Effector memory CD8-positive, alpha-beta T cell (primary cell): ENCODE measurements at regions not wholly inside any gene's neighbourhood (a gene's known extent, or its start where the extent isn't known, plus 50 kb on each side); places are given as distances from the start of the nearest gene placed in this dataset.

Experiments
- ATAC-seq: fragments of 150-1000 bp; cut with Tn5 transposase; replicated peaks from 2 replicates; pipeline ENCODE4 v1.10.0; 2021; ENCODE audit warnings: mild to moderate bottlenecking, moderate library complexity
- DNase-seq, 3 experiments: peaks; one replicate each; pipeline ENCODE4 v3.0.0; 2021
- H3K27ac Mint-ChIP-seq, 2 donors: one replicate each; pipeline ENCODE4 v1.8.0; 2022; ENCODE audit warnings: mild to moderate bottlenecking in 2 of 2, mixed read lengths in 2 of 2, moderate library complexity in 2 of 2
- H3K27me3 Mint-ChIP-seq, 2 donors: one replicate each; pipeline ENCODE4 v1.8.0; 2022; ENCODE audit warnings: mixed read lengths in 2 of 2
- H3K36me3 Mint-ChIP-seq: one replicate; pipeline ENCODE4 v1.8.0; 2022; ENCODE audit warnings: mild to moderate bottlenecking, moderate library complexity, mixed read lengths; ENCODE audit not compliant: insufficient read depth
- H3K4me1 Mint-ChIP-seq, 2 donors: one replicate each; pipeline ENCODE4 v1.8.0; 2022; ENCODE audit warnings: low read depth in 2 of 2, mixed read lengths in 2 of 2
- H3K4me3 Mint-ChIP-seq, 2 donors: one replicate each; pipeline ENCODE4 v1.8.0; 2022; ENCODE audit warnings: mild to moderate bottlenecking in 2 of 2, mixed read lengths in 2 of 2, moderate library complexity in 2 of 2
- H3K9me3 Mint-ChIP-seq, 2 donors: one replicate each; pipeline ENCODE4 v1.8.0; 2022; ENCODE audit warnings: mixed read lengths in 2 of 2

DNA sequence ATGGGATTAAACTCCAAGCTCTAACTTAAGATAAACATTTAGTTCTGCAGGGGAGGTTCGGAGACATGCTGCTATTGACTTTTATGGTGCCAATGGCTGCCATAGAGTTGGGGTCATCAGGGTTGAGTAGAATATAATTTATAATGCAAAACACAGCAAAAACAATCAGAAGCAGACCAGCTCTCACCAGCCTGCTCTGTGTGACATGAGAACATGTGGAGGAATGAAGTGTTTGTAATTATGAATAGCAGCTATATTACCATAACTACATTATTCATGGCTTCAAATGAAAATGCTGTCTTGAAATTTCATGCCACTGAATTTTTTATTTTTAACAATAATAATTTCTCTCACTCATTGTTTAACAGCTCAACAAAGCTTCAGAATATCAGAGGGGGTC is 645.6 kb upstream of the CDH8 start:
- ATAC-seq, result no peak
- Mint-ChIP-seq H3K4me3 (no peak overlapping the region), H3K9me3 (peaks cover 9 to 16% of the 10 kb centered on the region in 2 donors), H3K27ac (no peak overlapping the region), H3K36me3 (no peaks in the 10 kb centered on the region), H3K27me3 (no peaks in the 10 kb centered on the region), H3K4me1 (no peaks in the 10 kb centered on the region)
- DNase-seq, result no peak

DNA sequence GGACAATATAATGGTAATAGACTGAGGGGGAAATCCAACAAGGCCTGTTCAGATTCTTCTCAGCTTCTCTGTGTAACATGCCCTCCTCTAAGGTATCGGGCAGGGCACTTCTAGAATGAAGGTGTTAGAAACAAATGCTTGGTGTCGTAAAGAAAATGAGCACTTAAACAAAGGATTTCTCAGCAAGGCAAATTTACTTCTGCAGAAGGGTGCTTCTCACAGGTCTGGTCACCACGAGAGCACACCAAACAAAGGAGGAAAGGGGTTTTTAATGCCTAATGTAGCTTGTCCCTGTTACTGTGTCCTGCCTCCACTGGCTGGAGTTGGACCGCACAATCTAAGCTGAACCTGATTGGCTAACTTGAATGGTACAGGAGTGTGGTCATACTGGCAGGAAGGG is 642.6 kb upstream of the CDH8 start:
- Mint-ChIP-seq H3K36me3 (no peaks in the 10 kb centered on the region), H3K4me1 (no peaks in the 10 kb centered on the region), H3K27ac (no peak overlapping the region), H3K9me3 (peaks cover 19 to 29% of the 10 kb centered on the region in 2 donors), H3K4me3 (no peak overlapping the region), H3K27me3 (no peaks in the 10 kb centered on the region)
- ATAC-seq (no peak), DNase-seq (no peak)

DNA sequence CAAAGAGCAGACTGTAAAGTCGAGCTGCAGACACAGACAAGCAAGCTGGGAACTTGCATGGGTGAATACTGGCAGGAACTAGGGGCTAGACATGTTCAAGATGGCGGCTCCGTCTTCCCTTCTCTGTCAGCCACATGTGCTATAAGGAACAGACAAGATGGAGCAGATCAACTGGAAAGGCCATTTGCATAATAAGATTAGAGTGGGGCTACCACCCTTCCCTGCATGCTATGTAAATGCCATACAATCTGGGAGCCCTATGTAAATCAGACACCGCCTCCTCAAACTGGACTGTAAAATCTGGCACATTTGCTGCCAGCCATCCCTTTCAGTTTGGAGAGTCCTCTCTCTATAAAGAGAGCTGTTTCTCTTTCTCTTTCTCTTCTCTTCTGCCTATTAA is 640.1 kb upstream of the CDH8 start:
- no peaks in the 10 kb centered on the region for H3K27me3 Mint-ChIP-seq
- DNase-seq (no peak), ATAC-seq (no peak)
- H3K27ac Mint-ChIP-seq, result no peak overlapping the region
- no peaks in the 10 kb centered on the region for H3K36me3 Mint-ChIP-seq
- no peaks in the 10 kb centered on the region for H3K4me1 Mint-ChIP-seq
- H3K4me3 Mint-ChIP-seq, result no peak overlapping the region
- peaks cover 23 to 27% of the 10 kb centered on the region in 2 donors for H3K9me3 Mint-ChIP-seq

DNA sequence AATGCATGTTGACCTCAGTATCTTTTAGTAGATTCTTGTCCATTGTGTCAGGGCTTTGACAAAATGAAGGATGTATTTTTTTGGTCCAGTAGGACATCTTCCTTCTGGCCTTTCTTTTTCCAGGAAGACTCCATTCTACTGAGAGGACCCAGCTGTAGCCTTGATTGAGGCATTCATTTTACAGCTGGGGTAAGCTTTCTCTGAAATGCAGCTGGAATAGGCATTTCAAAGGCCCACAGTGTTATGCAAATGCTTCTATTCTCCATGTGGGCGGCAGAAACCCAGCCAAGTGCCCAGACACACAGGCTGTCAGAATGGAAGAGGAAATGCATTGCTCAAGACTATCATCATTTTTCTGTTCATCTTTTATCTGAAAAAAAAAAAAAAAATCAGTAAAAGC is 629.0 kb upstream of the CDH8 start:
- no peak overlapping the region for H3K27ac Mint-ChIP-seq

DNA sequence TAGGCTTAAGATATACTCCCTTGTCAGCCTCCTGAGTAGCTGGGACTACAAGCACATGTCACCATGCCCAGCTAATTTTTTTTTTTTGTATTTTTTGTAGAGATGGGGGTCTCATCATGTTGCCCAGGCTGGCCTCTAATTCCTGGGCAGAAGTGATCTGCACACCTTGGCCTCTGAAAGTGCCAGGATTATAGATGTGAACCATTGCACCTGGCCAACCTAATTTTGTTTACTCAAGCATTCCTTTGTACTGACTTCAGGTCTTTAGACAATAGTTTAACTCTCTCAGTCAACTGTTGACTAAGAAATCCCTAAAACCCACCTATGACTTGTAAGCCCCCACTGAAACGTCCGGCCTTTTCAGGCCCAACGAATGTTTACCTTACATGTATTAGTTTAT is 628.3 kb upstream of the CDH8 start:
- Mint-ChIP-seq H3K9me3 (peaks cover 3 to 9% of the 10 kb centered on the region in 2 donors), H3K27ac (no peak overlapping the region), H3K36me3 (no peaks in the 10 kb centered on the region), H3K27me3 (no peaks in the 10 kb centered on the region), H3K4me1 (no peaks in the 10 kb centered on the region), H3K4me3 (no peak overlapping the region)
- DNase-seq, result no peak
- no peak for ATAC-seq

More for the DNA sequence above, 629.0 kb upstream of the CDH8 start:
- Mint-ChIP-seq H3K4me1 (no peaks in the 10 kb centered on the region), H3K36me3 (no peaks in the 10 kb centered on the region), H3K27me3 (no peaks in the 10 kb centered on the region), H3K4me3 (no peak overlapping the region), H3K9me3 (peaks cover 10 to 11% of the 10 kb centered on the region in 2 donors)
- no peak for ATAC-seq
- no peak for DNase-seq

DNA sequence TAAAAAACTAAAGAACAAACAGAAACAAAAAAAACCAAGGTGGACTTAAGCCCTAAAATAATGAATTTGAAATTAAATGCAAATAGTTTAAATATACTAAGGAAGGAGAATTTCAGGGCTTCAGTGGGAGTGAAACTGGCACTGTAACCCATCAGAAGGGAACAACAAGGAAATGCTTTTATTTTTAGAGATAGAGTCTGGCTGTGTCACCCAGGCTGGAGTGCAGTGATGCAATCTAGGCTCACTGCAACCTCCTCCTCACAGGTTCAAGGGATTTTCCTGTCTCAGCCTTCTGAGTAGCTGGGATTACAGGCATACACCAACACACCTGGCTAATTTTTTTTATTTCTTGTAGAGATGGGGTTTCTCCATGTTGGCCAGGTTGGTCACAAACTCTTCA is 625.2 kb upstream of the CDH8 start:
- Mint-ChIP-seq H3K36me3 (no peaks in the 10 kb centered on the region), H3K9me3 (peaks cover 0 to 5% of the 10 kb centered on the region in 2 donors), H3K4me1 (no peaks in the 10 kb centered on the region), H3K27ac (no peak overlapping the region), H3K27me3 (no peaks in the 10 kb centered on the region), H3K4me3 (no peak overlapping the region)
- ATAC-seq, result no peak
- DNase-seq, result no peak

DNA sequence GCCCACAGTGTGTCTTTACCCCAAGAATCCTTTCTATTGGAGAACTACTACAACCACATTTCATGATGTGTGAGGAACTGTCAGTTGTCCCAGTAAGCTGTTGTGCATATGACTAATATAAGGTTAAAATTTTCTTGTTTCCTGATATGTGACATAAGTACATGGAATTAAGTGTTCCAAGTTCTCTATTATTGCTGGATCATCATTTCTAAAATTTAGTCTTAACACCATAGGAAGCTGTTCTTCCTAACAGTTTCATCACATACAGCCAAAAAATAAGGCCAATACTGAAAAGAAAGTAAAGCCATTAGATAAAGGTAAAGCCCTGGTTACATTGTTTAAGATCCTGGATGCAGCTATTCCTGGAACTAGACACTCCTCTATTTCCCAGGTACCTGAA is 620.9 kb upstream of the CDH8 start:
- Mint-ChIP-seq H3K4me3 (no peak overlapping the region), H3K4me1 (no peaks in the 10 kb centered on the region), H3K27ac (no peak overlapping the region), H3K36me3 (no peaks in the 10 kb centered on the region), H3K27me3 (no peaks in the 10 kb centered on the region), H3K9me3 (peaks cover 0 to 9% of the 10 kb centered on the region in 2 donors)
- ATAC-seq, result no peak
- no peak for DNase-seq

DNA sequence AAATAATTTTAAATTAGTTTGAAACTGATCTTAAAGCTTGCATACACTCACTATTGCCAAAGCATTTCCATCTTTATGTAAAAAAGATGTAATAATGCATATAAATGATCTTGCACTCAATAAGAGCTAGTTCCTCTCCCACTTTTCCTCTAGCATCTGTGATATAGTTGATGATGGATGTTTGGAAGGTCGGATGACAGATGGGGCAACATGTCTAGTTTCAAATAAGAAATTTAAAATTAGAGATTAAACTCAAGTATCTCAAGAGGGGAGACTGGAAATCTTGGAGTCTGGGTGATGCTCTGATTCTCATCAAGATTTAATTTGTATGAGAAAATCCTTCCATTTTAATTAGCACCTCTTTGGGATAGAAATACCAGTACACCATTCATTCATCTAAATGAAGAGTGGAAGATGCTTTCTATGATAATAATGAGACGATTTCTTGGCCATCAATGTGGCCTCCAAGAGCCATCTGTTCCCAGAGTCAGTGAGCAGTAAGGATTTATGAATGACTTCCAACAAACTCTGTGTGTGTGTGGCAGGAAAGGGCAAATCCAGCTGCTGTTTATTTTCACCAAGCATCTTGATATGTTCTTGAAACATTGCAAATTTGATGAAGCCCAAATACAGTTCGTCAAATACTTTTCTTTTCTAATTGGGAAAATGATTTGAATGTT is 616.3 kb upstream of the CDH8 start:
- Mint-ChIP-seq H3K9me3 (peaks cover 9 to 17% of the 10 kb centered on the region in 2 donors), H3K36me3 (no peaks in the 10 kb centered on the region), H3K27ac (no peak overlapping the region), H3K4me3 (no peak overlapping the region), H3K4me1 (no peaks in the 10 kb centered on the region), H3K27me3 (no peaks in the 10 kb centered on the region)
- no peak for ATAC-seq
- DNase-seq, result no peak

DNA sequence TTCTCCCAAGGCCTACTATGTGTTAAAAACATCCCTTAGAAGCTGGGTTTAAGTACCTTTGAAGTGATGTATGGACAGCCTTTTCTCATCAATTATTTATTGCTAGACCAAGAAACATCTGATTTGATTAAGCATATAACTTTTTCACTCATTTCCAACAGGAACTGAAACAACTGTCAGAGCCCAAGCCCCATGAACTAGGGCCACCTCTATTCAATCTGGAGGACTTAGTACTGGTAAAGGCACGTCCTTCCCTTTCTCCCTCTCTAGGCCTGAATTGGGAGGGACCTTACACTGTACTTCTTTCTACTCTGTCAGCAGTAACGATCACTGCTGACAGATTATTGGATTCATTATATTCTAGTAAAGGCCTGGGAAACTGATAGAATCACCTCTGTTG is 612.0 kb upstream of the CDH8 start:
- Mint-ChIP-seq H3K4me3 (no peak overlapping the region), H3K27ac (no peak overlapping the region), H3K27me3 (no peaks in the 10 kb centered on the region), H3K4me1 (no peaks in the 10 kb centered on the region), H3K36me3 (no peaks in the 10 kb centered on the region), H3K9me3 (peaks cover 9 to 17% of the 10 kb centered on the region in 2 donors)
- DNase-seq, result no peak
- ATAC-seq, result no peak

DNA sequence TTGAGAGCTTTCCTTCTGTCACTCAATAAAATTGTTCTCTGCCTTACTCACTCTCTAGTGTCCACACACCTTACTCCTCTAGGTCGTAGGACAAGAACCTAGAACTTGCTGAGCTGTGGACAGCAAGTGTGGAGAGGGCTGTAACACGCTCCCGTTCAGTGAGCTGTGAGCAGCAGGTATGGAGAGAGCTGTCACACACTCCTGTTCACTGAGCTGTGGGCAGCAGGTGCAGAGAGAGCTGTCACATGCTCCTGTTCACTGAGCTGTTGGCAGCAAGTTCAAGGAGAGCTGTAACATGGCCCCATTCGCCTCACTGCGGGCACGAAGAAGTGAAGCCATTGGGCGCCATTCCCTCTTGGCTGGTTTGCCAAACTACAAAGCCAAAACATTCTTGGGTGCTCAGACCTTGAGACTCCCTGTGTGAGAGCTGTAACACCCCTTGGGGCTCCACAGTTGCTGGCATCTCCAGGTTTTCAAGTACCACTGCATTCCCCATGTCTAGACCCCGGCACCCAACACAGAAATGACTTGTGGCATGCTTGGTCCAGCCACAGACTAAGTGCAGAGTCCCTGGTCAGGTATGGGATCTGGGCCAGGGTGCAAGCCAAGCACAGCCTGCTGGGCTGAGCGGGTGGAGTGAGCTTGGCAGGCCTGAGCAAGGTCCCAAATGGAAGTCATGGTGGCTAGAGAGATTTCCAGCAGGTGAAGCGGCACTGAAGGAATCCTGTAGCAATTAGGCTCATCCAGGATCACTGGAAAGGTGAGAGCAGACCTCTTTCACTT is 608.0 kb upstream of the CDH8 start:
- Mint-ChIP-seq H3K4me1 (no peaks in the 10 kb centered on the region), H3K27ac (no peak overlapping the region), H3K9me3 (peaks cover 9 to 16% of the 10 kb centered on the region in 2 donors), H3K36me3 (no peaks in the 10 kb centered on the region), H3K4me3 (no peak overlapping the region), H3K27me3 (no peaks in the 10 kb centered on the region)
- DNase-seq (no peak), ATAC-seq (no peak)

DNA sequence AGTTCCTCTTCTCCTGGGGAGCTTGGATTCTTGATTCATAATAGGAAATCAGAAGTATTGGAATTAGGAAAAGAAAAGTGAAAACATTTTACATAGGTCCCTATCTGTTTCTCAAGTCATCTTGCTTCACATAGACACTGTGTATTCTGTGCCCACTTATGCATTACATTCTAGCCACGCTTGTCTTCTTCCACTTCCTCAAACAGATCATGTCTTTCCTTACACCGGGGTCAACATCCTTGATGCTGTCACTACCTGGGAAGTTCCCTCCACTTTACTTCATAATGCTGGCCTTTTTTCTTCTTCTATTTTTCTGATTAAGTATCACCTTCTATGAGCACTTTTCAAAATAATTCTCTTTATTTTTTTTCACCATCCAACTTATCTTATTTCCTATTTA is 606.4 kb upstream of the CDH8 start:
- DNase-seq (no peak), ATAC-seq (no peak)
- H3K9me3 Mint-ChIP-seq, result peaks cover 8 to 11% of the 10 kb centered on the region in 2 donors
- H3K4me1 Mint-ChIP-seq, result no peaks in the 10 kb centered on the region
- no peaks in the 10 kb centered on the region for H3K36me3 Mint-ChIP-seq
- H3K27ac Mint-ChIP-seq, result no peak overlapping the region
- H3K4me3 Mint-ChIP-seq, result no peak overlapping the region
- H3K27me3 Mint-ChIP-seq, result no peaks in the 10 kb centered on the region

DNA sequence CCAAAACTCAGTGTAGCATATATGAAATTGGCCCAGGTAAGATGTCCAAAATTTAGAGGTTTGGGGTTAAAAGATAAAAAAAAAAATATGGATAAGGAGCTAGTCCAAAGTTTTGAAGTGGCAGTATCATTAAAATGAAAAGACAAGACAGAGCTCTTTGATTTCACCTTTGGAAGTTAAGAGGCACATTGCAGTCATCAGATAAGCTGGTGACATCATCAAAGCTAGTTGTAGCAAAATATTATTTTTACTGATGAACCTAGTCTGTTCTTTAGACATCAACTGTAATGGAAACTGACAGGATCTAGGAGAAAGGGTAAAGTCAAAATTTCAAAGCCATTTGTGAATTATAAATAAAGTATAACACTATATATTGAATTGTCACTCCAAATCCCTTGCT is 603.7 kb upstream of the CDH8 start:
- DNase-seq, result no peak
- H3K4me3 Mint-ChIP-seq, result no peak overlapping the region
- no peaks in the 10 kb centered on the region for H3K36me3 Mint-ChIP-seq
- H3K27ac Mint-ChIP-seq, result no peak overlapping the region
- H3K9me3 Mint-ChIP-seq, result peaks cover 8 to 9% of the 10 kb centered on the region in 2 donors
- H3K27me3 Mint-ChIP-seq, result no peaks in the 10 kb centered on the region
- ATAC-seq, result no peak
- H3K4me1 Mint-ChIP-seq, result no peaks in the 10 kb centered on the region

DNA sequence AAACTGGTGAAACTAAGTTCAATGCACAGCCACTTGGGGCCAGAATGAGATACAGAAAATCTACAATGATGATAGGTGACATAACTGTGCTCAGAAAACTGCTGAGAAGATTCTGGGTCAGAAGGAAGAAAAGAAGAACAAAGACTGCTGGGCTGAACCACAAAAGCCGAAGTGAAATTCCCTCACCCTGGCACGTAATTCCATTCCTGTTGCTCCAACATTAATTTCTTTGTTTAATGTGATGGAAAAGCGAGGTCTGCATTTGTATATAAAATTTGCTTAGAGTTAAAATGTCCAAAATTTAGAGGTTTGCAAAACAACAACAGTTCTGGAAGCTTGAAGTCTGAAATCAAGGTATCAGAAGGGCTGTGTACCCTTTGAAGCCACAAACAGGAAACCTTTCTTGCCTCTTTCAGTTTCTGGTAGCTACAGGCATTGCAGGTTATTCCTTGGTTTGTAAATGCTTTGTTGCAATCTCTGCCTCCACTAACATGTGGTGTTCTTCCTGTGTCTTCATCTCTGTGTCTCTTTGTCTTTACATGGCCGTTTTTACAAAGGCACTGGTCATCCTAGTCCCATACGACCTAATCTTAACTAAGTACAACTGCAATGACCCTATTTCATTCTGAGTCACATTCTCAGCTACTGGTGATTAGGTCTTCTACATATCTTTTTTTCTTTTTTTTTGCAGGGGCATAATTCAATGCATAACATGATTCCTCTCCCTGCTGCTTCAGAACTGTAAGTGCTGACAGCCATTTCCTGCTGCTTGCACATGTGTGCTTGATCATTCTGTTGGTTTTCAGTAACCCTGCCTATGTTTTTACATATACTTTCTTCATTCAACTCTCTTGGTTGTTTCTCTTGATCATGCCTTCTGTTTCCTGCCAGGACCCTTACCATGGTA is 603.0 kb upstream of the CDH8 start:
- Mint-ChIP-seq H3K9me3 (peaks cover 8 to 9% of the 10 kb centered on the region in 2 donors), H3K27me3 (no peaks in the 10 kb centered on the region), H3K4me1 (no peaks in the 10 kb centered on the region), H3K4me3 (no peak overlapping the region), H3K27ac (no peak overlapping the region), H3K36me3 (no peaks in the 10 kb centered on the region)
- ATAC-seq (peak; percentile 59), DNase-seq (no peak)
